ENCODE measurements at regions not wholly inside any gene's neighbourhood (a gene's known extent, or its start where the extent isn't known, plus 50 kb on each side); places are given as distances from the start of the nearest gene placed in this dataset.

GRCh38 chr10:130745821-130746220 lies 565.7 kb downstream of the TCERG1L start:
- no peak overlapping the region for H2BK5ac ChIP-seq (ENCODE audit: low read length)
- no peak overlapping the region for H3K18ac ChIP-seq (ENCODE audit: low read length)
- no peak overlapping the region for H3K23ac ChIP-seq (ENCODE audit: low read length)
- H3K27me3 ChIP-seq (ENCODE audit: insufficient read depth, low read length, poor library complexity): no peaks in the 10 kb centered on the region
- no peak overlapping the region for H2AK5ac ChIP-seq (ENCODE audit: low read length)
- no peak overlapping the region for H3K4ac ChIP-seq (ENCODE audit: low read depth, low read length)
- no peak overlapping the region for H4K8ac ChIP-seq (ENCODE audit: low read depth, low read length)
- no peak for DNase-seq
- H3K79me1 ChIP-seq (ENCODE audit: low read length): no peaks in the 10 kb centered on the region
- no peak overlapping the region for H3K4me3 ChIP-seq (ENCODE audit: low read length)
- no peaks in the 10 kb centered on the region for H3K4me1 ChIP-seq (ENCODE audit: control insufficient read depth, low read depth, low read length)
- no CpG with 5 or more reads among the region's 7 CpGs for WGBS (ENCODE audit: extremely low coverage, insufficient coverage, low lambda C conversion rate)
- H3K9ac ChIP-seq (ENCODE audit: low read length): no peak overlapping the region
- no peak overlapping the region for H2BK120ac ChIP-seq (ENCODE audit: low read depth, low read length)
- no peak overlapping the region for H4K5ac ChIP-seq (ENCODE audit: low read length)
- no peak overlapping the region for H3K27ac ChIP-seq (ENCODE audit: low read depth, low read length)
- no peaks in the 10 kb centered on the region for H3K79me2 ChIP-seq (ENCODE audit: control insufficient read depth, insufficient read depth, low read length)
- no peak overlapping the region for H3K4me2 ChIP-seq (ENCODE audit: low read length)
- no peaks in the 10 kb centered on the region for H3K36me3 ChIP-seq (ENCODE audit: control insufficient read depth, insufficient read depth, low read length)
- no peak overlapping the region for H3K56ac ChIP-seq (ENCODE audit: low read length)
- H2BK15ac ChIP-seq (replicated peaks; ENCODE audit: low read depth): no peak overlapping the region

- H3K79me2 ChIP-seq (ENCODE audit: control insufficient read depth, insufficient read depth, low read length): no peaks in the 10 kb centered on the region
- DNase-seq: no peak
Observed at GRCh38 chr10:130746311-130746710, 565.2 kb downstream of the TCERG1L start.

GRCh38 chr10:130747356-130747755 lies 564.2 kb downstream of the TCERG1L start:
- no peak overlapping the region for H3K4ac ChIP-seq (ENCODE audit: low read depth, low read length)
- H4K8ac ChIP-seq (ENCODE audit: low read depth, low read length): no peak overlapping the region
- no peak for DNase-seq
- no peak overlapping the region for H3K4me2 ChIP-seq (ENCODE audit: low read length)
- H3K9ac ChIP-seq (ENCODE audit: low read length): no peak overlapping the region
- WGBS (ENCODE audit: extremely low coverage, insufficient coverage, low lambda C conversion rate): no CpG with 5 or more reads among the region's 11 CpGs
- no peak overlapping the region for H4K5ac ChIP-seq (ENCODE audit: low read length)
- H3K36me3 ChIP-seq (ENCODE audit: control insufficient read depth, insufficient read depth, low read length): no peaks in the 10 kb centered on the region
- H2AK5ac ChIP-seq (ENCODE audit: low read length): no peak overlapping the region
- H3K27ac ChIP-seq (ENCODE audit: low read depth, low read length): no peak overlapping the region
- no peak overlapping the region for H2BK5ac ChIP-seq (ENCODE audit: low read length)
- H3K79me1 ChIP-seq (ENCODE audit: low read length): no peaks in the 10 kb centered on the region
- H3K23ac ChIP-seq (ENCODE audit: low read length): no peak overlapping the region
- H3K4me1 ChIP-seq (ENCODE audit: control insufficient read depth, low read depth, low read length): no peaks in the 10 kb centered on the region
- no peak overlapping the region for H3K18ac ChIP-seq (ENCODE audit: low read length)
- H3K27me3 ChIP-seq (ENCODE audit: insufficient read depth, low read length, poor library complexity): no peaks in the 10 kb centered on the region
- H3K4me3 ChIP-seq (ENCODE audit: low read length): no peak overlapping the region
- H2BK15ac ChIP-seq (replicated peaks; ENCODE audit: low read depth): no peak overlapping the region
- H3K79me2 ChIP-seq (ENCODE audit: control insufficient read depth, insufficient read depth, low read length): no peaks in the 10 kb centered on the region
- H3K56ac ChIP-seq (ENCODE audit: low read length): no peak overlapping the region
- H2BK120ac ChIP-seq (ENCODE audit: low read depth, low read length): no peak overlapping the region

More at GRCh38 chr10:130746311-130746710, 565.2 kb downstream of the TCERG1L start:
- Histone ChIP-seq H3K4me3 (ENCODE audit: low read length) (no peak overlapping the region), H3K4ac (ENCODE audit: low read depth, low read length) (no peak overlapping the region), H3K27me3 (ENCODE audit: insufficient read depth, low read length, poor library complexity) (no peaks in the 10 kb centered on the region), H3K4me2 (ENCODE audit: low read length) (no peak overlapping the region), H4K5ac (ENCODE audit: low read length) (no peak overlapping the region), H3K23ac (ENCODE audit: low read length) (no peak overlapping the region), H3K56ac (ENCODE audit: low read length) (no peak overlapping the region), H3K36me3 (ENCODE audit: control insufficient read depth, insufficient read depth, low read length) (no peaks in the 10 kb centered on the region), H2BK120ac (ENCODE audit: low read depth, low read length) (no peak overlapping the region), H3K9ac (ENCODE audit: low read length) (no peak overlapping the region), H2BK5ac (ENCODE audit: low read length) (no peak overlapping the region), H3K18ac (ENCODE audit: low read length) (no peak overlapping the region), H4K8ac (ENCODE audit: low read depth, low read length) (no peak overlapping the region), H3K4me1 (ENCODE audit: control insufficient read depth, low read depth, low read length) (no peaks in the 10 kb centered on the region), H2AK5ac (ENCODE audit: low read length) (no peak overlapping the region), H3K79me1 (ENCODE audit: low read length) (no peaks in the 10 kb centered on the region), H2BK15ac (replicated peaks; ENCODE audit: low read depth) (no peak overlapping the region), H3K27ac (ENCODE audit: low read depth, low read length) (no peak overlapping the region)
- WGBS (ENCODE audit: extremely low coverage, insufficient coverage, low lambda C conversion rate): no CpG with 5 or more reads among the region's 5 CpGs

GRCh38 chr10:130747946-130748345 lies 563.6 kb downstream of the TCERG1L start:
- H3K4ac ChIP-seq (ENCODE audit: low read depth, low read length): no peak overlapping the region
- no peaks in the 10 kb centered on the region for H3K36me3 ChIP-seq (ENCODE audit: control insufficient read depth, insufficient read depth, low read length)
- no peak overlapping the region for H2BK120ac ChIP-seq (ENCODE audit: low read depth, low read length)
- no peak overlapping the region for H4K5ac ChIP-seq (ENCODE audit: low read length)
- no peaks in the 10 kb centered on the region for H3K27me3 ChIP-seq (ENCODE audit: insufficient read depth, low read length, poor library complexity)
- no peak overlapping the region for H3K4me2 ChIP-seq (ENCODE audit: low read length)
- no peak overlapping the region for H3K56ac ChIP-seq (ENCODE audit: low read length)
- no peak overlapping the region for H3K18ac ChIP-seq (ENCODE audit: low read length)
- H2BK15ac ChIP-seq (replicated peaks; ENCODE audit: low read depth): no peak overlapping the region
- H3K79me2 ChIP-seq (ENCODE audit: control insufficient read depth, insufficient read depth, low read length): no peaks in the 10 kb centered on the region
- no peak overlapping the region for H2AK5ac ChIP-seq (ENCODE audit: low read length)
- no peak for DNase-seq
- H2BK5ac ChIP-seq (ENCODE audit: low read length): no peak overlapping the region
- no peak overlapping the region for H4K8ac ChIP-seq (ENCODE audit: low read depth, low read length)
- H3K4me3 ChIP-seq (ENCODE audit: low read length): no peak overlapping the region
- no peak overlapping the region for H3K27ac ChIP-seq (ENCODE audit: low read depth, low read length)
- WGBS (ENCODE audit: extremely low coverage, insufficient coverage, low lambda C conversion rate): no CpG with 5 or more reads among the region's 13 CpGs
- no peak overlapping the region for H3K23ac ChIP-seq (ENCODE audit: low read length)
- H3K4me1 ChIP-seq (ENCODE audit: control insufficient read depth, low read depth, low read length): no peaks in the 10 kb centered on the region
- H3K79me1 ChIP-seq (ENCODE audit: low read length): no peaks in the 10 kb centered on the region
- no peak overlapping the region for H3K9ac ChIP-seq (ENCODE audit: low read length)

- no peak overlapping the region for H3K4me3 ChIP-seq (ENCODE audit: low read length)
- H2BK5ac ChIP-seq (ENCODE audit: low read length): no peak overlapping the region
- H4K8ac ChIP-seq (ENCODE audit: low read depth, low read length): no peak overlapping the region
- H3K9ac ChIP-seq (ENCODE audit: low read length): no peak overlapping the region
- no peaks in the 10 kb centered on the region for H3K79me2 ChIP-seq (ENCODE audit: control insufficient read depth, insufficient read depth, low read length)
- no peak overlapping the region for H3K27ac ChIP-seq (ENCODE audit: low read depth, low read length)
- WGBS (ENCODE audit: extremely low coverage, insufficient coverage, low lambda C conversion rate): no CpG with 5 or more reads among the region's 14 CpGs
- no peaks in the 10 kb centered on the region for H3K79me1 ChIP-seq (ENCODE audit: low read length)
- H3K56ac ChIP-seq (ENCODE audit: low read length): no peak overlapping the region
- H4K5ac ChIP-seq (ENCODE audit: low read length): no peak overlapping the region
- no peak overlapping the region for H3K18ac ChIP-seq (ENCODE audit: low read length)
- no peak overlapping the region for H2AK5ac ChIP-seq (ENCODE audit: low read length)
- DNase-seq: no peak
- H3K23ac ChIP-seq (ENCODE audit: low read length): no peak overlapping the region
- H3K4me2 ChIP-seq (ENCODE audit: low read length): no peak overlapping the region
- H2BK120ac ChIP-seq (ENCODE audit: low read depth, low read length): no peak overlapping the region
- H3K4ac ChIP-seq (ENCODE audit: low read depth, low read length): no peak overlapping the region
- H2BK15ac ChIP-seq (replicated peaks; ENCODE audit: low read depth): no peak overlapping the region
- no peaks in the 10 kb centered on the region for H3K27me3 ChIP-seq (ENCODE audit: insufficient read depth, low read length, poor library complexity)
- no peaks in the 10 kb centered on the region for H3K4me1 ChIP-seq (ENCODE audit: control insufficient read depth, low read depth, low read length)
- no peaks in the 10 kb centered on the region for H3K36me3 ChIP-seq (ENCODE audit: control insufficient read depth, insufficient read depth, low read length)
Observed at GRCh38 chr10:130748409-130749057, 563.0 kb downstream of the TCERG1L start.

GRCh38 chr10:130749911-130750310 lies 561.6 kb downstream of the TCERG1L start:
- H4K8ac ChIP-seq (ENCODE audit: low read depth, low read length): no peak overlapping the region
- no peaks in the 10 kb centered on the region for H3K79me2 ChIP-seq (ENCODE audit: control insufficient read depth, insufficient read depth, low read length)
- no peak overlapping the region for H3K9ac ChIP-seq (ENCODE audit: low read length)
- H3K56ac ChIP-seq (ENCODE audit: low read length): no peak overlapping the region
- H2BK15ac ChIP-seq (replicated peaks; ENCODE audit: low read depth): no peak overlapping the region
- no peak overlapping the region for H4K5ac ChIP-seq (ENCODE audit: low read length)
- no peaks in the 10 kb centered on the region for H3K79me1 ChIP-seq (ENCODE audit: low read length)
- no peaks in the 10 kb centered on the region for H3K27me3 ChIP-seq (ENCODE audit: insufficient read depth, low read length, poor library complexity)
- no peak for DNase-seq
- H3K4me1 ChIP-seq (ENCODE audit: control insufficient read depth, low read depth, low read length): no peaks in the 10 kb centered on the region
- no CpG with 5 or more reads among the region's 2 CpGs for WGBS (ENCODE audit: extremely low coverage, insufficient coverage, low lambda C conversion rate)
- no peak overlapping the region for H3K18ac ChIP-seq (ENCODE audit: low read length)
- H3K4me2 ChIP-seq (ENCODE audit: low read length): no peak overlapping the region
- H3K4me3 ChIP-seq (ENCODE audit: low read length): no peak overlapping the region
- H3K4ac ChIP-seq (ENCODE audit: low read depth, low read length): no peak overlapping the region
- no peaks in the 10 kb centered on the region for H3K36me3 ChIP-seq (ENCODE audit: control insufficient read depth, insufficient read depth, low read length)
- no peak overlapping the region for H3K27ac ChIP-seq (ENCODE audit: low read depth, low read length)
- no peak overlapping the region for H2BK120ac ChIP-seq (ENCODE audit: low read depth, low read length)
- no peak overlapping the region for H2AK5ac ChIP-seq (ENCODE audit: low read length)
- no peak overlapping the region for H2BK5ac ChIP-seq (ENCODE audit: low read length)
- no peak overlapping the region for H3K23ac ChIP-seq (ENCODE audit: low read length)

Data from mesendoderm (in vitro differentiated cells).